ENCODE measurements at regions not wholly inside any gene's neighbourhood (a gene's known extent, or its start where the extent isn't known, plus 50 kb on each side); places are given as distances from the start of the nearest gene placed in this dataset.
A peak's percentile ranks its signal among the peaks of the same experiment; 100 is the strongest.

DNA sequence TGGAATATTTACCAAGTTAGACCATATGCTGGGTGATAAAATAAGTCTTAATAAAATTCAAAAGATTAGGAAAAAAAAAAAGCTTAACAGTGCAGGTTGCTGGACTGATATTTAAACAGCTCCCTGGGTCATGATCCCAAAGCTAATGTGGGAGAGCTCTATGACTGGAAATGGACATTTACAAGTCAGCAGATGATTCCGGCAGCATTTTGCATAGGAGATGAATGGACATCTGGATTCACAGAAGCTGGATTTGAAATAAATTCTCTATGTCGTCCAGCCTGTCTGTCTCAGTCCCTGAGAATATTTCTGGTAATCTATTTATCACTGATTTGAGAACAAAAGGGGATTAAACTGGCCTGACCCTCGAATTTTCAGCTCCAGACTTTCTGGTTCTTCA is 52.3 kb upstream of the KLHL25 start:
- DNase-seq (ENCODE audit: low read depth) = no peak

DNA sequence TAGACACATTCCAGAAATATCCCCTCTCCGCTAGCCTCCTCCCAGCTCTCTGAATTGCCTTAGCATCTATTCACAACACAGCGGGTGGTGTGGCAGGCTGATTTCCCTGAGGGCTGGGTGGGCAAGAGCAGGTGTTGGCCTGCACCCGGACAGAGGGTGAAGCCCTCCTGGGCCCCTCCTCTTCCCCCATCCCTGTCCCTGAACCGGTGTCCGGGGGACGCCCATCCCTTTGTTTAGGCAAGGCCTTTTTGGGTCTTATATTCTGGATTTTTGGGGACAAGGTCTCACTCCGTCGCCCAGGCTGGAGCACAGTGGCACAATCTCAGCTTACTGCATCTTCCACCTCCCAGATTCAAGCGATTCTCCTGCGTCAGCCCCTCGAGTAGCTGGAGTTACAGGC is 55.2 kb upstream of the KLHL25 start:
- DNase-seq (ENCODE audit: low read depth) = no peak

DNA sequence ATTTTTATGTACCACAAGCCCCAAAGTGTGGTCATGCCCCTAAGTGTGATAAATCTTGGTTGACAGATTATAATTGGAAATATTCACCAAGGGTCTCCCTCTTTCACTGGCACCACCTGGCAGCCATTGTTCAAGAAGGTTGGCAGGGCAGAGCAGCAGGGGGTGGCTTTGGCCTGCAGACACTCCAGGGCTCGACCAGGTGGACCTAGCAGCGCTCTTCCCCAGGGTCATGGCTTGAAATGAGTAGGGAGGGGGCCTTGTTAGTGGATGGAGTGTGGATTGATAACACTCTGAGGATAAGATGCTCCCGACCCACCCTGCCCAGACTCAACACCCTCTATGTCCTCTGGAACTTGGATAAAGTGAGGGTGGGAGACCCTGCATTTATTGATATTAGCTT is 58.2 kb upstream of the KLHL25 start:
- no peak for DNase-seq (ENCODE audit: low read depth)

DNA sequence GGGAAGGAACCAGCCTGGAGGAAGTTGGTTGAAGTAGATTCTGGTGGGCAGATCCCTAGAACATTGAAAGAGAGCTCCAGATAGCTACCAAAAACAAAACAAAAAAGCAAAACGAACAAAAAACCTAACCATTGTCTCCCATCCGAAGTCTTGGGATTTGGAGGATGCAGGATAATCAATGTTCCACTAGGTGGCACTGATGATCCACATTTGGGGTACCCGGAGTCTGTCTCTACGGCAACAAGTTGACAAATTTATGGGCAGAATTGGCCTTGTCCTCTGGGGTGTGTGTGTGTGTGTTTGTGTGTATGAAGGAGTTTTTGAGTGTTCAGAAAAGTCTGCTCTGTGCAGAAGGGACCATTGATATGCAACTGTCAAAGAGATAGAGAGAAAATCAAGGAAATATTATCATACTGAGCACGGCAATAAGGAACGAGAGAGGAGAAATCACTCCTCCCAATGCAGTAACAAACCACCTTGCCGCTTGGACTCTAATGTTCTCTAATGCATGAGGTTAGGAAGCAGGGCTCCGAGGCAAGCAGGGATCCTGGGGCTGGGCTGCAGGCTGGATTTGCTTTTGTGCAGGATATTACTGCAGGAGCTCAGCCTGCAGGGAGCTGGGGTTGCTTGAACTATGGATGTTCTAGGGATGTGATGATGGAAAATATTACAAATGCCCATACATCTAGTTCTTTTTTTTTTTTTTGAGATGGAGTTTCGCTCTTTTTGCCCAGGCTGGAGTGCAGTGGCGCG is 59.8 kb upstream of the KLHL25 start:
- DNase-seq (ENCODE audit: low read depth) = peak; percentile 66

DNA sequence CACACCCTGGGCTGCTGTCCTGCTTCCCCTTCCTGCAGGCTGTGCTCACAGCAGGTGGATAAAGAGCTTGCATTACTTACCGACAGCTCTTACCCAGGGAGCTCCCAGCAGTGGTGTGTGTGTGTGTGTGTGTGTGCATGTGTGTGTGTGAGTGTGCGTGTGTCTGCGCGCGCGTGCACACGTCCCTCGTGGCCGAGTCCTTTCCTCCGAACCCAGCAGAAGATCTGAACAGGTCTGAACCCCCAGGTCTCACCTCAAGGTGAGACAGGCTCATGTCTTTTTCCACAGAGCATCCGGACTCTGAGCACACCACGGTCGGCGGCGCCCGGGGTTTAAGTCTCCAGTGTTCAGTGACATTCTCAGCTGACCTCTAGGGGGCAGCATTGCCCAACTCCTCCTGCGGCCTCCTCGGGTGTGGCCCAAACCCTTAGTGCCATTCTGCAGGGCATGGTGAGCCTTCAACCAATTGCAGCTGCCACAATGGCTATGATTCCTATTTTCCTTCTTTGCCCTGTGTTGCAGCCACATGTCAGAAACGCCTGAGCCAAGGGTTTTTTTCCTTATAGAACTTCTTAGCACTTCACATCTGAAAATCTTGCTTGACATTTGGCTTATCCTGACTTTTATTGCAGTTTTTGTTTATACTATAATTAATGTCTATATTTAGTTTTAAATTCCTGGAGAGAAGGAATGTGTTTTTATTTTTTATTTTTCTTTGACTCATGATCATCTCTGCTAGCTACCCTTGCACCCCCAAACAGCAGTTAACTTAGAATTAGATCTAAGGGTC is 64.1 kb upstream of the KLHL25 start:
- peak; percentile 63 for DNase-seq (ENCODE audit: low read depth)

DNA sequence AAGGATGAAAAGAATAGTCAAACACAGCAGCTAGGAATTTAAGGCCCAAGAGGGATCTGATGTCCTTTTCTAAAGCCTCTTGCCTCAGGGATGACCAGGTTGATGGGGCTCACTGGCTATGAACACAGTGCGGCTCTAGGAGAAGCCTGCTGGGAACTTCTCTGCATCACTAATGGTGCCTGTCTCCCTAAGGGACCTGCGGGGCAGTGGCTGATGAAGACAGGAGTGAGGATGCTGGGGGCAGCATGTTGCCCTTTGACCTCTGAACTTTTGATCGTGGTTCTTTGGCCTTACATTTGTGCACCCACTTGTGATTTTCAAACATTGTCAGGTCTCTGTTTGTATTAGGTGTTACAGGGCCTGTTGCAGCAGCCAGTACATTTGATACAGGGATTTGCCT is 64.9 kb upstream of the KLHL25 start:
- DNase-seq (ENCODE audit: low read depth) = no peak

DNA sequence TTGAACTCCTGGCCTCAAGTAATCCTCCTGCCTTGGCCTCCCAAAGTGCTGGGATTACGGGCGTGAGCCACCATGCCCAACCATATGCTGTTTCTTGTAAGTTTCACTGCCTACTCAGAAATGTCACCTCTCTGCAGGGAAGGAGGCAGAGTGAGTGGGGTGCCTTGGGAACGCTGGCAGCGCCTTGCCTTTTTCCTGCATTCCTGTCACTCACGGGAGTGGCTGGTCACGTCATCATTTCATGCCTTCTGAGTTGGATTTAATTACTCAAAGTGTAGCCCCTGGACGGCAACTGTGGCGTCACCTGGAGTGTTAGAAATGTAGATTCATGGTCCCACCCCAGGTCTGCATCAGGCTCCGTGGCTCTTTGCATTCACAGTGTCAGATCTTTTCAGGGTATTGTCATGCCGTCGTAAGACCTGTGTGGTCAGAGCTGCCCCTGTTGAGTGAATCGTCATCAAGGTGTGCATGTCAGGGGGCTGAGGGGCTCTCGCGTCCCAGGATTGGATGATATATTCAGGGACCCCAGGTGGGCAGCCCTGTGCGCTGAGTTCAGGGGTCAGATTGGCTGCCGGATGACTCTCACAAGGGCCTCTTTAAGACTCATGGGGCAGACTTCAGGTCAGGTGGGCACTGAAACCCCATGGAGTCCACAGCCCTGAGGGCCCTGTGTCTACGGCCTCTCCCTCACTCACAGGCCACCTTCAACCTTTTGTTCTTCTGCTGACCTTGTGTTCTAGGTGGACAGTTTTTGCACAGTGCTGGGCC is 65.9 kb upstream of the KLHL25 start:
- DNase-seq (ENCODE audit: low read depth) = no peak

DNA sequence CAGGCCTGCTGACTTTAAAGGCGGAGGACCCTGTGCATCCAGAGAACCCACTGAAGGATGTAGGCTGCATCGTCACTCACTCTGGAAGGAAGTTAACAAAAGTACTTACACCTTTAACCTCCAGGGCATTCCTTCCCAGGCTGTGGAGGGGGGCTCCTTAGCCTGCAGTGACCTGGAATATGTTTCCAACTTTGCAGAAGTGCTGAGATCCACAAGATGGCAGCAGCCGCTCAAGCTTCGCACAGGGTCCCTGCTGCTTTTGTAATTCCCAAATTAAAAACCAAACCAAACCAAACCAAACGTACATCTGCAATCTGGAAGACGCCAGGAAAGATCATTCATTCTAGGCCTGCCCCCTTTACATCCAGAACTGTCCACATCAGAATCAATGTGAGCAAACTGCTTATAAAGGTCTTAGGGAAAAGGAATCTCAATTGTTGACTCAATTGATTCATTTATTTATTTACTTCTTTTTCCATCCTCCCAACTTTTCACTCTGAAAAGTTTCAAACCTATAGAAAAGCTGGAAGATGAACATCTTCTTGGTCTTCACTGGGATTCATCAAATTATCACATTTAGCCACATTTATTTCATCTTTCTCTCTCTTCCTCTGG is 70.5 kb upstream of the KLHL25 start:
- DNase-seq (ENCODE audit: low read depth) = peak; percentile 43

DNA sequence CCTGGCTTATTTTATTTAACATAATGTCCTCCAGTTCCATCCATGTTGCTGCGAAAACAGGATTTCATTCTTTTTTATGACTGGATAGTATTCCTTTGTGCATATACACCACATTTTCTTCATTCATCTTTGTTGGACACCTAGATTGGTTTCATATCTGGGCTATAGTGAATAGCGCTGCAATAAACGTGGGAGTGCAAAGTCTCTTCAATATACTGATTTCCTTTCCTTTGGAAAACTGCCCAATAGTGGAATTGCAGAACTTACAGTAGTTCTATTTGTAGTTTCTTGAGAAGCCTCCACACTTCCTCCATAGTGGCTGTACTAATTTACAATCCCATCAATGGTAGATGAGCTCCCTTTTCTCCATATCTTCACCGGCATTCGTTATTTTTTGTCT is 72.5 kb upstream of the KLHL25 start:
- no peak for DNase-seq (ENCODE audit: low read depth)

DNA sequence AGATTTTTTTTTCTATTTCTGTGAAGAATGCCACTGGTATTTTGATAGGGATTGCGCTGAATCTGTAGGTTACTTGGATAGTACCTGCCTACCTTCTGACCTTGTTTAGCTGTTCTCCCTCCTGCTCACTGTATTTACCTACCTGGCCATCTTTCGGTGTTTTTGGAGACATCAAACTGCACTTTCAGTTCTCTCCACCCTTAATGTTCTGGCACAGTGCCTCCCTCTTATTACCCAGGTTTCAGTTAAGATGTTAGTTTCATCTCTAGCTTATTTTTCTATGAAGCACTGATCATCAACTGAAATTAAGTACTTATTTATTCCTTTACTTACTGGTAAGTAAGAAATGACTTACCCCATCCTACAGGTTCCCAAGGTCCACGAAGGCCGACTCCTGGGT is 74.4 kb upstream of the KLHL25 start:
- no peak for DNase-seq (ENCODE audit: low read depth)

DNA sequence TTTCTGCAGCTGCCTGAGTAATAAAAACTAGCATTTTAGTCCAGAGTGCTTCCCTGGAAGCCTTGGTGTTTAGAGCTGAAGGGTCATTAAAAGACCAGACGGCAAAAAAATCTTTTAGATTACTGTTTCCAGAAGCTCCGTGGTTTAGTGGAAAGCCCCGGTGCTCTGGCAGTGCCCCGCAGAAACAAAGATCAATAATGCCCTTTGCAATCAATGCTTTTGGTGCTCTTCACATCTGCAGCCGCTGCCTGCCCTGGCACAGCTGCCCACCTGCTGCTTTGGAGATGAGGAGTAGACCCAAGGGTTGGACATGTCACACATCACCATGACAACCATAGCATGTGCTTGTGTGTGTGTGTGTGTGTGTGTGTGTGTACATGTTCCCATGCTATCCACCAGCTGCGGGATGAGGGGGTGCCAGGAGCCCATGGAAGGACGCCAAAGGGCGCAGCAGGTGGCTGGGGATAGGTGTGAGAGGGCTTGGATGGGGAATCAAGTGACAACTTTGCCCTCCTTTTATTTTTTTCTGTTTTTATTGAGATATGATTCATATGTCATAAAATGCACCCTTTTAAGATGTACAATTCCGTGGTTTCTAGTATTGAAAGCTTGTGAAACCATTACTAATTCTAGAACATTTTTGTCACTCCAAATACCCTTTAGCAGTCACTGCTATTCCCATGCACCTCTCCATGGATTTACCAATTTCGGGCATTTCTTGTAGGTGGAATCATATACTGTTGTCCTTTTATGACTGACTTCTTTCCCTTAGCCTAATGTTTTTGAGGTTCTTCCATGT is 75.7 kb upstream of the KLHL25 start:
- DNase-seq (ENCODE audit: low read depth) = peak; percentile 6

DNA sequence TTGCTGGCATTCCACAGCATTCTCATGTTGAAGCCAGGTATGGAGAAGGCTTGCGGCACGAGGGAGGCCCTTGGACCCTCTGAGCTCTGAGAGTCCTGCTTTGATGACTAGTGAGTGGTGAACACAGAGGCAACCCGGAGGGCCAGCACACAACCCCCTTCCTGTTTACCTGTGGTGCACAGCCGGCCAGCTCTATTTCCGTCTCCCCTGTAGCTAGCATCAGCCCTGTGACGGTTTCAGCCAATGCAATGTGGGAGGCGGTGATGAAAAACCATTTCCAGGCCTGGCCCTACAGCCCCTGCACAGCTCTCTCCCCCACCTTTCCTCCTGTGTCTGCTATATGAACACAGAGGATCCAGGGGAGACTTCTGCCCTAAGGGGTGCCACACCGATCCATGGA is 76.8 kb upstream of the KLHL25 start:
- no peak for DNase-seq (ENCODE audit: low read depth)

DNA sequence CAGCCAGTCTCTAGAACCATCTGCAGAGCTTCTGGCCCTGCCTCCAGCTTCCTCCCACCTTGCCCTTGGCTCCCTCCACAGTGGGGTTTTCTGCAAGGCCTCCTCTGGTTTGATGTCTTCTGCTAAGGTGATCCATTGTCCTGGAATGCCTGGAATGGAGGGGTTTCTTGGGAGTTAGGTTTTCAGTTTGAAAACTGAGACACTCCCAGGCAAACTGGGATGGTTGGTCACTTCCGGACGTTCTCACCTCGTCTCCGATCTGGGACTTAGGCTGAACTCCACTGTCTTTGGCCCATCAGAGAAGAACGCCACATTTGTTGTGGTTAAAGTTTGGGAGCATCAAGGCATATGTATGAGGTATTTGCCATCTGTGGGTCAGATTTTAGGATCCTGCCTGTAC is 77.4 kb upstream of the KLHL25 start:
- DNase-seq (ENCODE audit: low read depth) = no peak

DNA sequence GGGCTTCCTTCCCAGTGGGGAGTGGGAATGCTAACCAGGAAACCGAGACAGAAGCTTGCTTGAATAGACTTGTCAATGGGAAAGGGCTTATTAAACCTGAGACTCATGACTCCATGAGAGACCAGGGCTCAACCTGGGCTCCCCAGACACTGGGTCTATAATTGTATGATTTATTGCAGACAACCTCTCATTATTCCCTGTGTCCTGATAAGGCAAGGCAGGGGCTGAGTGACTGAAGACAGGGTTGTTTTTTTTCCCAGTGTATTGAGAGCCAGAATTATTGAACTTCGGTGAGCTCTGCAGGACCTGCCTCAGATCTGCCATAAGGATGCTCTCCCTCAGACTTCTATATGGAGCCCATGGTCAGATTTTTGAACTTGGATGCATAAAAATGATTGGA is 79.5 kb upstream of the KLHL25 start:
- DNase-seq (ENCODE audit: low read depth) = no peak

DNA sequence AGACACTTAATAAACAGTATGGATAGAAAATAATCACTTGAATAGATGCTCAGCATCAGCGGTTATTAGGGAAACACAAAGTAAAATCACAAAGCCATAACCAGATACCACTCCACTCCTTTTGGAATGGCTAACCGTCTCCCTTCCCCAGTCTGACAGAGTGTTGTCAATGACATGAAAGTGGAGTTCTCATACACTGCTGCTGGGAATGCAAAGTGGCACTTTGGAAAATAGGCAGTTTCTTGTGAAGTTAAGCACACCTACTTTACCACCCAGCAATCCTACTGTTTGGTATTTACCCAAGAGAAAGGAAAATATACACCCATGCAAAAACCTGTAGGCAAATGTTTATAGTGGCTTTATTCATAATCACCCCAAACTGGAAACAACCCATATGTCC is 81.0 kb upstream of the KLHL25 start:
- DNase-seq (ENCODE audit: low read depth) = no peak

DNA sequence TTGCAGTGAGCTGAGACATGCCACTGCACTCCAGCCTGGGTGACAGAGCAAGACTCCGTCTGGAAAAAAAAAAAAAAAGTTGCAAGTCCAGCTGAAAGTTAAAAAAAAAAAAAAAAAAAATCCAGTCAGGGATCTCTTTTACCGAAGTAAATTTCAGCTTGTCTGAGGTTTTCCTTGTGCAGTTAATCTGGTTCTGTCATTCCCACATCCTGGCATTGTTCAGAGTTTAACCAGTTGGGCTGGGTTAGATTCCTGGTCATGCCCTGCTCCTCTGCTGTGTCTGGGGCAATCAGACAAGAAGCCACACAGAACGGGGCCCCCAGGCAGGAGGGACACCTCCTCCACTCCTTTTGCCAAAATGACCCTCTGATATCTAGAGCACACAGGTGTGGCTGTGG is 84.1 kb upstream of the KLHL25 start:
- DNase-seq (ENCODE audit: low read depth) = no peak

DNA sequence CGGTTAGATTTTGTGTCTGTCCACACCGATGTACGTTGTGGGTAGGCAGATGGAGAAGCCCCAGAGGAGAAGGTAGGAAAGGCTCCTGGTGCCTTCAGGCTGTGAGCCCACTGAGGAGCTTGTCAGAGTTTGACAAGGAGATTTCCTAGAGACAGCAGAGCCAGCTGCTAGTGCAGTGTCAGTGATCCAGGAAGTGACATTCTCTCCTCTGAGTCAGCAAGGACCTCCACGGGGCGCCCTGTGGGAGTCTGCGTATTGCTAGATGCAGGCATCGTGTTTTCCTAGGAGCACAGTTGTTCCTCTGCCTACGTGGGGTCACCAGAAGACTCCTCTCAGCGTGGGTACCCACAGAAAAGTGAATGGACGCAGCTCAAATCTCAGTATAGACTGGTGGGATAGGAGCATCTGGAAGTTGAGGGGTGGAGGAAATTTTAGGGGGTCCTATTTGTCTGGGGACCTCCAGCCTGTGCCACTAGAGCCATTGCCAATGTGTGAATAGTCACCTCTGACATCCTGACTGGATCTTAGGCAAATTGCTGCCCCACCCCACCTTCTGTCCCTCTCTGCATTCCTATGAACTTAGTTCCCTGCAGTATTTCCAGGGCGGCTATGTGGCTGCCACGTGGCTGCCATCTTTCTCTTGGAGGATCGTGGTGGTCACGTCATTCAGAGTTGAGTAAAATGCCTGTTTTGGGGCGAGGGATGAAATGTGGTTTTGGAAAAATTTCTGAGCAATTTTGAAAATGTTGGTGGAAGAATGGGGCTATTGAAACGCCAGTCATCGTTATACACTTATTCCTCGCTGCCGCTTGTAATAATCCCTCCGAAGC is 84.8 kb upstream of the KLHL25 start:
- DNase-seq (ENCODE audit: low read depth) = peak; percentile 25

DNA sequence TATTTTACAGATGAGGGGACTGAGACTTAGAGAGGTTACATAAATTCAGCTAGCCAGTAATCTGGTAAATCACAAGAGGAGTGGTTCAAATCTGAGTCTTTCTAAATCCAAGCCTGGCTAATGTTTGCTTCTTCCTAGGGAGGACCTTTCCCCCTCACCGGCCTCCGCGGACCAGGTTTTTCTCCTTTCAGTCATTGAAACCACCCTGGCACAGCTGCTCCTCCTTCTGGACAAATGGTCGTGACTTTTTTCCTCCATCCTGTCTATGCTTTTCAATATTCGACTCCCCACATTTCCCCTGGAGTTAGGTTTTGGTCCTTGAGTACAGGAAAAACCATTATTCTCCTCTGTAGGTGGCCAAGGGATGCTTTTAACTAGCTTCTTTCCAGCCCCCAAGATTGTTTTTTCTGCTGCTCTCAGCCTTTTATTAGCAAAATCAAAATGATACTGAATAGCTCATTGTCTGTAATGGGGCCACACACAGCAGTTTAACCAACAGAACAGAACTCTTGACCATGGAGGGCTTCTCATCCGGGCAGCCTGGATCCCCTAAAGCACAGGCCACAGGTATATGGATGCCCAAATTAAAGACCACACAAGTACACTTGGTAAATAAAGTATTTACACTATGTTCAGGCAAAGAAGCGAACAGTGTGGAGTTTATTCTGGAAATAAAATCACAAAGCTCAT is 85.9 kb upstream of the KLHL25 start:
- DNase-seq (ENCODE audit: low read depth) = no peak

DNA sequence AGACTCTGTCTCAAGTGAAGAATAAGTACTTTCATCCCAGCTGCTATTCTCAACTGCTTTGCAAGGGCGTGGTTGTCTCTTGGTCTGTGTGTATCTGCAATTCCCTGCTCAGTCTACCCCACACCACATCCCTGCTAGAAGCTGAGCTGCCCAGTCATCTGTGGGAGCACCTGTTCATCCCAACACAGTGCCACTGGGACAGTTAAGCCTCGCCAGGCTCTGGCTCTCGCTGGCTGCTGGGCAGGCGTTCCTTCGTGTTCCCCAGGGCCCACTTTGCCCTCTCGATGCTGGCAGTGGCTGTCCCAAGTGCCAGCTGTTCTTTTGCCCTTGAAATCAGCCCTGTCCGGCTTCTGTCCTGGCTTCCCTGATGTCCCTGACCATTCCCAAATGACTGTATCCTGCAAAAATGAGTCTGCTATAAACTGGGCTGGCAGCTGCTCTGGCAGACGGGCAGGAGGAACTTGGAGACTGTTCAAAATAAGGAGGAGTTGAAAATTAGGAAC is 91.6 kb upstream of the KLHL25 start:
- no peak for DNase-seq (ENCODE audit: low read depth)

Data from EH (cell line).